Natural killer cell (primary cell): ENCODE measurements at regions not wholly inside any gene's neighbourhood (a gene's known extent, or its start where the extent isn't known, plus 50 kb on each side); places are given as distances from the start of the nearest gene placed in this dataset.

ENCODE experiments used
- ATAC-seq, 3 donors: fragments of 150-1000 bp in 2 of 3; fragments of 200-7000 bp in 1 of 3; cut with Tn5 transposase; 1 replicate in 1 of 3; 2 replicates in 2 of 3; pipeline ENCODE4 v1.10.0; 2021; ENCODE audit warnings: mild to moderate bottlenecking in 2 of 3, moderate library complexity in 2 of 3
- DNase-seq, 2 donors: peaks; one replicate each; pipeline versions ENCODE4 v3.0.0 to v3.0.0-alpha.2; 2013 to 2021; ENCODE audit warnings: mixed read lengths in 1 of 2
- H3K27ac ChIP-seq: one replicate; pipeline ENCODE4 v1.5.1; 2013; ENCODE audit warnings: mild to moderate bottlenecking, low read length
- H3K27me3 ChIP-seq: one replicate; pipeline ENCODE4 v1.6.1; 2013; ENCODE audit warnings: low read length; ENCODE audit not compliant: control insufficient read depth, insufficient read depth
- H3K36me3 ChIP-seq: one replicate; pipeline ENCODE4 v1.6.1; 2013; ENCODE audit warnings: low read length; ENCODE audit not compliant: control insufficient read depth, insufficient read depth
- H3K4me1 ChIP-seq: one replicate; pipeline ENCODE4 v1.6.1; 2013; ENCODE audit warnings: low read length; ENCODE audit not compliant: control insufficient read depth, insufficient read depth
- H3K4me3 ChIP-seq: one replicate; pipeline ENCODE4 v1.5.1; 2013; ENCODE audit warnings: low read length
- H3K9me3 ChIP-seq: one replicate; pipeline ENCODE4 v1.6.1; 2013; ENCODE audit warnings: low read length; ENCODE audit not compliant: control insufficient read depth, insufficient read depth
- H3K27ac Mint-ChIP-seq, 2 donors: one replicate each; pipeline ENCODE4 v1.8.0; 2022; ENCODE audit warnings: mild to moderate bottlenecking in 2 of 2, mixed read lengths in 2 of 2, moderate library complexity in 1 of 2
- H3K27me3 Mint-ChIP-seq, 2 donors: one replicate each; pipeline ENCODE4 v1.8.0; 2022; ENCODE audit warnings: low read depth in 2 of 2, mixed read lengths in 2 of 2
- H3K36me3 Mint-ChIP-seq: one replicate; pipeline ENCODE4 v1.8.0; 2022; ENCODE audit warnings: mixed read lengths
- H3K4me1 Mint-ChIP-seq, 2 donors: one replicate each; pipeline ENCODE4 v1.8.0; 2022; ENCODE audit warnings: mixed read lengths in 2 of 2
- H3K4me3 Mint-ChIP-seq: one replicate; pipeline ENCODE4 v1.8.0; 2022; ENCODE audit warnings: mild to moderate bottlenecking, moderate library complexity, mixed read lengths
- H3K9me3 Mint-ChIP-seq, 2 donors: one replicate each; pipeline ENCODE4 v1.8.0; 2022; ENCODE audit warnings: mixed read lengths in 2 of 2
- CTCF ChIP-seq: fragments of 200-600 bp; IDR thresholded peaks from one replicate; pipeline ENCODE4 v1.8.0; 2022; ENCODE audit warnings: antibody characterized with exemption
- WGBS: methylation state at CpG from one replicate; pipeline ENCODE4 v1.1.7; 2013; ENCODE audit warnings: missing lambda C conversion rate; ENCODE audit not compliant: insufficient coverage; 5-methylcytosine and 5-hydroxymethylcytosine counted together
- intact Hi-C: fragments of 100-400 bp; cut with micrococcal nuclease; formaldehyde crosslinking; loops from one replicate; pipeline ENCODE4 v1.14.2; 2022

GRCh38 chr2:145086910-145087309 lies 567.0 kb upstream of the ZEB2 start:
- no peaks in the 10 kb centered on the region for H3K27me3 ChIP-seq
- H3K4me3 Mint-ChIP-seq = no peak overlapping the region
- intact Hi-C loops = no loop called here
- H3K27ac Mint-ChIP-seq = no peak overlapping the region
- no peaks in the 10 kb centered on the region for H3K9me3 ChIP-seq
- no peak overlapping the region for H3K27ac ChIP-seq
- H3K4me3 ChIP-seq = no peak overlapping the region
- ATAC-seq (no peak), DNase-seq (no peak)
- peaks cover 5 to 15% of the 10 kb centered on the region in 2 donors for H3K27me3 Mint-ChIP-seq
- H3K9me3 Mint-ChIP-seq = no peaks in the 10 kb centered on the region
- no peaks in the 10 kb centered on the region for H3K36me3 ChIP-seq
- WGBS = 91% methylated on average over 2 of the region's 3 CpGs
- no peaks in the 10 kb centered on the region for H3K4me1 ChIP-seq
- peaks cover 7 to 8% of the 10 kb centered on the region in 2 donors for H3K4me1 Mint-ChIP-seq
- H3K36me3 Mint-ChIP-seq = peaks cover 5% of the 10 kb centered on the region
- no peak for TF ChIP-seq CTCF

GRCh38 chr2:145085612-145086011 lies 565.7 kb upstream of the ZEB2 start:
- intact Hi-C loops = no loop called here
- no peak overlapping the region for H3K27ac Mint-ChIP-seq
- no peak for TF ChIP-seq CTCF
- Histone ChIP-seq H3K4me1 (no peaks in the 10 kb centered on the region), H3K36me3 (no peaks in the 10 kb centered on the region), H3K27ac (no peak overlapping the region), H3K27me3 (no peaks in the 10 kb centered on the region), H3K4me3 (no peak overlapping the region), H3K9me3 (no peaks in the 10 kb centered on the region)
- no peak overlapping the region for H3K4me3 Mint-ChIP-seq
- DNase-seq (no peak), ATAC-seq (no peak)
- peaks cover 3% of the 10 kb centered on the region in 2 donors for H3K4me1 Mint-ChIP-seq
- peaks cover 5 to 15% of the 10 kb centered on the region in 2 donors for H3K27me3 Mint-ChIP-seq
- 94% methylated on average over 3 of the region's 3 CpGs for WGBS
- H3K36me3 Mint-ChIP-seq = peaks cover 3% of the 10 kb centered on the region
- no peaks in the 10 kb centered on the region for H3K9me3 Mint-ChIP-seq

GRCh38 chr2:145080426-145080825 lies 560.5 kb upstream of the ZEB2 start:
- intact Hi-C loops = no loop called here
- Histone ChIP-seq H3K27ac (no peak overlapping the region), H3K36me3 (no peaks in the 10 kb centered on the region), H3K9me3 (no peaks in the 10 kb centered on the region), H3K4me1 (no peaks in the 10 kb centered on the region), H3K27me3 (no peaks in the 10 kb centered on the region), H3K4me3 (no peak overlapping the region)
- DNase-seq (no peak), ATAC-seq (no peak)
- no CpG with 5 or more reads among the region's 1 CpG for WGBS
- TF ChIP-seq CTCF = no peak
- Mint-ChIP-seq H3K36me3 (no peaks in the 10 kb centered on the region), H3K27me3 (no peaks in the 10 kb centered on the region), H3K4me3 (no peak overlapping the region), H3K4me1 (no peaks in the 10 kb centered on the region), H3K9me3 (no peaks in the 10 kb centered on the region), H3K27ac (no peak overlapping the region)

- ATAC-seq (no peak), DNase-seq (no peak)
- H3K27ac Mint-ChIP-seq = no peak overlapping the region
- Histone ChIP-seq H3K27me3 (no peaks in the 10 kb centered on the region), H3K4me3 (no peak overlapping the region), H3K27ac (no peak overlapping the region), H3K36me3 (no peaks in the 10 kb centered on the region), H3K9me3 (no peaks in the 10 kb centered on the region), H3K4me1 (no peaks in the 10 kb centered on the region)
- intact Hi-C loops = no loop called here
- H3K9me3 Mint-ChIP-seq = no peaks in the 10 kb centered on the region
- H3K4me1 Mint-ChIP-seq = no peaks in the 10 kb centered on the region
- H3K36me3 Mint-ChIP-seq = no peaks in the 10 kb centered on the region
- 100% methylated on average over 1 of the region's 1 CpG for WGBS
- no peak overlapping the region for H3K4me3 Mint-ChIP-seq
- no peak for TF ChIP-seq CTCF
- H3K27me3 Mint-ChIP-seq = peaks cover 0 to 2% of the 10 kb centered on the region in 2 donors
Observed at GRCh38 chr2:145079641-145080040, 559.7 kb upstream of the ZEB2 start.
